ENCODE measurements at regions not wholly inside any gene's neighbourhood (a gene's known extent, or its start where the extent isn't known, plus 50 kb on each side); places are given as distances from the start of the nearest gene placed in this dataset.
"Not testable (repeated sequence)": the region's sequence is repeated elsewhere in the genome, so short reads cannot be mapped to it uniquely, and the experiment has no call there.

DNA sequence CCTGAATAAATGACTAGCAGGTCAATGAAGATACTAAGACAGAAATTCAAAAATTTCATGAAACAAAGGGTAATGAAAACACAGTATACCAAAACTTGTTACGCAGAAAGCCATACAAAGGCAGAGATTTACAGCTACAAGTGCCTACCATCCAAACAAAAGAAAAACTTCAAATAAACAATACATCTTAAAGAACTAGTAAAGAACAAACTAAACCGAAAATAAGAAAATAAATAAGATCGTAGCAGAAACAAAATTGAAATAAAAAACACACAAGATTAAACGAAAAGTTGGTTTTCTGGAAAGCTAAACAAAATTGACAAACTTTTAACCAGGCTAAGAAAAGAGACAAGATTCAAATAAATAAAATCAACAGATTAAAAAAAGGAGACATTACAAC lies 51.5 kb downstream of the VPREB1 start:
- H3K27ac ChIP-seq; DNase-seq; H3K9me3 ChIP-seq; H3K4me3 ChIP-seq; H3K4me1 ChIP-seq (ENCODE audit: insufficient read depth); H3K36me3 ChIP-seq; intact Hi-C loops (cut with DNase I); H3K27me3 ChIP-seq: not testable (repeated sequence)
- WGBS, 3 donors = 61 to 90% (median 73%) methylated on average over 4 of the region's 4 CpGs

DNA sequence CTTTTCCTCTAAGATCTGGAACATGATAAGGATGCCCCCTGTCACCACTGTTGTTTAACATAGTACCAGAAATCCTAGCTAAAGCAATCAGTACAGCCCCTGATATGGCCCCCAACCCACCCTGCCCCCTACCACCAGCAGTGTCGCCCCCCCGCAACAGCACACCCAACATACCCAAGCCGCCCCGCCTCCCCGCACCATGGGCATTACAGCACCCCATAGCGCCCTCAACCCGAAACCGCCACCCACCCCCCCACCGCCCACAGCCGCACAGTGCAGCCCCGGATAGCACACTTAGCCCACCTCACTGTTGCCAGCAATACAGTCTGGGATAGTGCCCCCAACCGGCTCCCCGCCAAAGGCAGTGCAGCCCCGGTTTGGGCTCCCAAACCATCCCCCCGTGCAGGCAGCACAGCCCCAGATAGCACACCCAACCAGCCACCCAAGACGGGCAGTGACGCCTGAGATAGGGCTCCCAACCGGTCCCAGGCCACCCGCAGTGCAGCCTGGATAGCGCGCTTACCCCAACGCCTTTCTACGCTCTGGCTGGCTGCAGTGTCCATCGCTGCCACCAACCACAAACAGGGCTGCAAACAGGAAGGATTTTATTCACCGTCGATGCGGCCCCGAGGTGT lies 52.7 kb downstream of the VPREB1 start:
- peak overlapping the region; percentile 73 for H3K4me3 ChIP-seq
- H3K27ac ChIP-seq; H3K36me3 ChIP-seq; DNase-seq; intact Hi-C loops (cut with DNase I); H3K9me3 ChIP-seq; H3K27me3 ChIP-seq; H3K4me1 ChIP-seq (ENCODE audit: insufficient read depth): not testable (repeated sequence)
- WGBS, 3 donors = 0 to 3% (median 2%) methylated on average over 13 to 22 of the region's 28 CpGs

DNA sequence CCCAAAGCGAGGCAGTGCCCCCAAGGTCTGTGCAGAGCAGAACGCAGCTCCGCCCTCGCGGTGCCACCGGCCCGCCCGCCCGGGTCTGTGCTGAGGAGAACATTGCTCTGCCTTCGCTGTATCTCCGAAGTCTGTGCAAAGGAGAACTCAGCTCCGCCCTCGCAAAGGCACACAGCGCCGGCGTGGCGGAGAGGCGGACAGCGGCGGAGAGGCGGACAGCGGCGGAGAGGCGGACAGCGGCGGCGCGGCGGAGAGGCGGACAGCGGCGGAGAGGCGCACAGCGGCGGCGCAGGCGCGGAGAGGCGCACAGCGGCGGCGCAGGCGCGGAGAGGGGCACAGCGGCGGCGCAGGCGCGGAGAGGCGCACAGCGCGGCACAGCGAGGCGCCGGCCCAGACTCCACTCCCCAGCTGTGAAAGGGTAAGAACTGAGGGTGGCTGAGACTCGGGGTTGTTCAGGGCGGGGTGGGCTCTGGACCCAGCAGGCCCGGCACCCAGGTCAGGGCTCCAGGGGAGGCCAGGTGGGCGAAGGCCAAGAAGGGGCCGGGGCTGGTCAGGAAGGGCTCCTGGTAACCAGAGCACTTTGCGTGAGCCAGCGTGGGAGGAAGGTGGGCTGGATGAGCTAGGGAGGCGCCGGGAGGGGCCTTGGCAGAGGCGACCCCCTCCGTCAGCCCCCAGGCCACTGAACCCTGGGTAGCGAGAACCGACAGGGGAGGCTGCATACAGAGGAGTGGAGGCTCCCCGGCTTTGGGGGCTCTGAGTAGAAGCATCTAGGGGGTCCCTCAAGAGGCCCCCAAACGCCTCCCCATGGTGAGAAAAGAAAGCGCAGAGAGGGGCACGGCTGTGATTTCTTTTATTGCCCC lies 53.4 kb downstream of the VPREB1 start:
- H3K9me3 ChIP-seq; intact Hi-C loops (cut with DNase I); H3K4me1 ChIP-seq (ENCODE audit: insufficient read depth); H3K27me3 ChIP-seq; H3K36me3 ChIP-seq: not testable (repeated sequence)
- peak overlapping the region; percentile 73 for H3K4me3 ChIP-seq
- TF ChIP-seq, protein P1, sequence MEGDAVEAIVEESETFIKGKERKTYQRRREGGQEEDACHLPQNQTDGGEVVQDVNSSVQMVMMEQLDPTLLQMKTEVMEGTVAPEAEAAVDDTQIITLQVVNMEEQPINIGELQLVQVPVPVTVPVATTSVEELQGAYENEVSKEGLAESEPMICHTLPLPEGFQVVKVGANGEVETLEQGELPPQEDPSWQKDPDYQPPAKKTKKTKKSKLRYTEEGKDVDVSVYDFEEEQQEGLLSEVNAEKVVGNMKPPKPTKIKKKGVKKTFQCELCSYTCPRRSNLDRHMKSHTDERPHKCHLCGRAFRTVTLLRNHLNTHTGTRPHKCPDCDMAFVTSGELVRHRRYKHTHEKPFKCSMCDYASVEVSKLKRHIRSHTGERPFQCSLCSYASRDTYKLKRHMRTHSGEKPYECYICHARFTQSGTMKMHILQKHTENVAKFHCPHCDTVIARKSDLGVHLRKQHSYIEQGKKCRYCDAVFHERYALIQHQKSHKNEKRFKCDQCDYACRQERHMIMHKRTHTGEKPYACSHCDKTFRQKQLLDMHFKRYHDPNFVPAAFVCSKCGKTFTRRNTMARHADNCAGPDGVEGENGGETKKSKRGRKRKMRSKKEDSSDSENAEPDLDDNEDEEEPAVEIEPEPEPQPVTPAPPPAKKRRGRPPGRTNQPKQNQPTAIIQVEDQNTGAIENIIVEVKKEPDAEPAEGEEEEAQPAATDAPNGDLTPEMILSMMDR (IDR thresholded peaks at IDR 0.05) = peak in 1 of 3 donors; percentile 10
- DNase-seq = peak; percentile 59 to 84 (median 64)
- H3K27ac ChIP-seq = peak overlapping the region in 1 of 2 donors; percentile 57
- WGBS, 3 donors = 1 to 2% (median 1%) methylated on average over 34 to 71 of the region's 72 CpGs

DNA sequence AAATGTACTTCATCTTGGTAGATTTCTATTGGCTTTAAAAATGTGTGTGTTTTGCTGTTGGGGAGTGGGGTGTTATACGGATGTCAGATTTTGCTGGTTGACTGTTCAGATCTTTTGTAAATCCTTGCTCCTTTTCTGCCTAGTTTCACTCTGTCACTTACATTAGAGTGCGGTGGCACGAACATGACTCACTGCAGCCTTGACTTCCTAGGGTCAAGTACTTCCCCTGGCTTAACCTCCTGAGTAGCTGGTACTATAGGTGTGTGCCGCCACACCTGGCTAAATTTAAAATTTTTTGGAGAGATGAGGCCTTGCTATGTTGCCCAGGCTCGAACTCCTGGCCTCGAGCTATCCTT lies 54.0 kb downstream of the VPREB1 start:
- H3K27ac ChIP-seq; intact Hi-C loops (cut with DNase I); DNase-seq; H3K9me3 ChIP-seq; H3K27me3 ChIP-seq; H3K4me1 ChIP-seq (ENCODE audit: insufficient read depth); H3K36me3 ChIP-seq: not testable (repeated sequence)
- WGBS, 3 donors = 2 to 15% (median 7%) methylated on average over 4 to 5 of the region's 6 CpGs
- peak overlapping the region; percentile 73 for H3K4me3 ChIP-seq

DNA sequence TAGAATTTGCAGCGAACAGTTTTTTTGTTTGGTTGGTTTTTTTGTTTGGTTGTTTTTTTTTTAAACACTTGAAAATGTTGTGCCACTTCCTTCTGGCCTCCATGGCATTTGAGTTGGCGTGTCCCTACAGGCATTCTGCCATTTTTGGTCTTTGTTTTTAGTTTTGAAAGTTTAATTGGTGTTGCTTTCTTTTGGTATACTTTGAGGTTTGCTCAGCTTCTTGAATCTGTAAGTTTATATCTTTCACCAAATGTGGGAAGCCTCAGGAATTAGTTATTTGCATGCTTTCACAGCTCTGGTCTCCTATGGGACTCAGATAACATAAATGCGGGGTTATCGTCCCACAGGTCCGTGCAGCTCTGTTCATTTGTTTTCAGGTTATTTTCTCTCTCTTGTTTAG lies 55.9 kb downstream of the VPREB1 start:
- not testable (repeated sequence) for H3K27ac ChIP-seq; H3K4me3 ChIP-seq; H3K4me1 ChIP-seq (ENCODE audit: insufficient read depth); DNase-seq; H3K36me3 ChIP-seq; H3K27me3 ChIP-seq; H3K9me3 ChIP-seq
- WGBS, 3 donors = 92 to 95% (median 94%) methylated on average over 5 of the region's 5 CpGs
- intact Hi-C loops (cut with DNase I) = loop anchor here in 1 of 4 donors (10.0 kb wide), 1 partner anchor 1406 kb away; no protein-coding TSS in a partner anchor

DNA sequence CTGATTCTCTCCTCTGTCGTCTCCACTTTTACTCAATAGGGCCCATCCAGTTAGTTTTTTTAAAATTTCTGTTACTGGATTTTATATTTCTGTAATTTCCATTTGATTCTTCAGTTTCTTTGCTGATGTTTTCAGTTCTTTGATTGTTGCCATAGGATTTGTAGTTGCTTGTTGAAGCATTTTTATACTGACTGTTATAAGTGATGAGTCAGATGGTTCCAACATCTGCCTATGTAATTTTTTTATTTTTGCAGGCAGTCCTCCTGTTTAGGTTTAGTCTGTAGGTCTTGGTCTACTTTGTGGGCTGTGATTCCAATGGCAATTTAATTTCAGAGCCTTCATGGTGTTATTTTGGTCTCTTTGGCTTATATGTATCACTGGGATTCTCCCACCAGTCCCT lies 56.4 kb downstream of the VPREB1 start:
- intact Hi-C loops (cut with DNase I) = loop anchor here in 1 of 4 donors (10.0 kb wide), 1 partner anchor 1406 kb away; no protein-coding TSS in a partner anchor
- H3K4me1 ChIP-seq (ENCODE audit: insufficient read depth); H3K27me3 ChIP-seq; DNase-seq; H3K27ac ChIP-seq; H3K9me3 ChIP-seq; H3K4me3 ChIP-seq; H3K36me3 ChIP-seq: not testable (repeated sequence)
- 93 to 98% (median 97%) methylated on average over 1 of the region's 1 CpG for WGBS, 3 donors

DNA sequence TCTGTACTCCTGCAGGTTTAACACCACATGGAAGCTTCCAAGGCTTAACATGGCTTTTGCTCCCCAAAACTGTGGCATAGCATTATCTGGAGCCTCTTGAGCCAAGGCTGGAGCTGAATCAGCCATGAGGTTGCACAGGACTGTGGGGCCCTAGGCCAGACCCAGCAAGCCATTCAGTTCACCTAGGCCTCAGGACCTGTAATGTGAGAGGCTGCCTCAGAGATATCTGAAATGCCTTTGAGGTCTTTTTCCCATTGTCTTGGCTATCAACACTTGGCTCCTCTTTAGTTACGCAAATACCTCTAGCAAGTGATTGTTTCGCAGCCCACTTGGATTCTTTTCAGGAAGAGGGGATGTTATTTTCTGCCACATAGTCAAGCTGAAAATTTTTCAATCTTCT lies 72.0 kb downstream of the VPREB1 start:
- WGBS, 3 donors = 98 to 100% (median 99%) methylated on average over 2 of the region's 2 CpGs
- Histone ChIP-seq H3K9me3 (no peaks in the 10 kb centered on the region), H3K27ac (no peak overlapping the region), H3K4me3 (no peak overlapping the region), H3K4me1 (ENCODE audit: insufficient read depth) (no peaks in the 10 kb centered on the region), H3K27me3 (no peaks in the 10 kb centered on the region), H3K36me3 (no peaks in the 10 kb centered on the region)
- no peak for TF ChIP-seq EP300 (IDR thresholded peaks at IDR 0.05)
- TF ChIP-seq POLR2A (IDR thresholded peaks at IDR 0.05) = no peak
- TF ChIP-seq, protein P1 (IDR thresholded peaks at IDR 0.05) = no peak
- no peak for DNase-seq
- intact Hi-C loops (cut with DNase I) = no loop called here

Data from ovary (tissue), 7 donors.